ENCODE measurements at regions not wholly inside any gene's neighbourhood (a gene's known extent, or its start where the extent isn't known, plus 50 kb on each side); places are given as distances from the start of the nearest gene placed in this dataset.

DNA sequence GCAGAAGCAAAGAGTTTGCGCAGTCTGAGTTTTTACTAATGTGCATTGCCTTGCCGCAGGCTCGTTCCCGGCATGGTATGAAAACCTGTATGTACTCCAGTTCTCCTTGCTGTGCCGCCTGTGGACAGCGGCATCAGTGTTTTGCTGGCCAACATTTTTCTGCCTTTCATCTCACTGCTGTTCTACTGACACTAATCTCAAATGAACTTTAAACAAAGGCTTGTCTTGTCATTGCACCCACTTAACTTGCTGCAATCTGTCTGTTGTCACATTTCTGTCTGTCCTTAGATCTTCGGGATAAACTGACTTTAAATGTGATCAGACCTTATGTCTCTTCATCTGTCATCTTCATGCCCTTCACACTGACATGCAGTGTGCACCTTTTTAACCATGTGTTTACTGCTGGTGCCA is 71.7 kb upstream of the ZNRF2 start:
- H3K27me3 ChIP-seq (ENCODE audit: control insufficient read depth in 1 of 2, insufficient read depth in 2 of 2, low read length in 2 of 2), result peaks cover 0 to 15% of the 10 kb centered on the region in 2 experiments; a peak in 2 of 5 replicates
- no peaks in the 10 kb centered on the region for H4K20me1 ChIP-seq (ENCODE audit: insufficient read depth, low read length)
- ChIA-PET CTCF (ENCODE audit: low intra/inter-chr PET ratio, low total read pairs) (no interaction called here), POLR2A (no interaction called here)
- H3K4me3 ChIP-seq (replicated peaks in 1 of 3; ENCODE audit: insufficient read depth in 1 of 3, low read depth in 2 of 3, low read length in 3 of 3), result no peak overlapping the region
- BruUV-seq (replicated peaks), result no TSS peak
- no peaks in the 10 kb centered on the region for H3K36me3 ChIP-seq (replicated peaks in 1 of 2; ENCODE audit: control insufficient read depth in 1 of 2, insufficient read depth in 2 of 2, low read length in 2 of 2)
- no peak overlapping the region for H3K27ac ChIP-seq (ENCODE audit: extremely low read length, insufficient read depth, low read length)
- H3K9ac ChIP-seq (ENCODE audit: insufficient read depth, low read depth, low read length), result no peak overlapping the region
- intact Hi-C loops (cut with micrococcal nuclease; ENCODE audit: unreplicated experiment) (no loop called here), in situ Hi-C loops (cut with HindIII; ENCODE audit: extremely low pct_ligation_motif_present, low pct_unique_long_range_greater_than_20kb) (no loop called here)
- WGBS (ENCODE audit: low lambda C conversion rate), result 2% methylated on average over 7 of the region's 7 CpGs
- peak overlapping the region; percentile 33 for H3K4me2 ChIP-seq (ENCODE audit: low read depth, low read length)
- H2AFZ ChIP-seq (ENCODE audit: low read length), result no peak overlapping the region
- DNase-seq (ENCODE audit: low spot score) (peak; percentile 78), ATAC-seq (peak; percentile 98), FAIRE-seq (peak; percentile 85)
- no peaks in the 10 kb centered on the region for H3K9me3 ChIP-seq (ENCODE audit: low read length)
- H3K4me1 ChIP-seq (ENCODE audit: insufficient read depth, low read length), result peaks cover 17% of the 10 kb centered on the region
- no peaks in the 10 kb centered on the region for H3K79me2 ChIP-seq (ENCODE audit: insufficient read depth, low read length)
- no peak for TF ChIP-seq SOX6 (IDR thresholded peaks at IDR 0.05)
- 0 out of 2 replicates have a peak, but pooled peaks have one; percentile 22 for TF ChIP-seq SOX6 (CRISPR knock-in tag; IDR thresholded peaks at IDR 0.05)
- no peak for TF ChIP-seq ZNF276 (CRISPR knock-in tag; IDR thresholded peaks at IDR 0.05; ENCODE audit: low read depth)
- TF ChIP-seq MAFF (IDR thresholded peaks at IDR 0.05; ENCODE audit: low read depth, low read length), result no peak
- TF ChIP-seq FOXA3 (CRISPR knock-in tag; IDR thresholded peaks at IDR 0.05), result peak; percentile 6; the same call in 1 of the 2 replicates
- TF ChIP-seq SIX4 (CRISPR knock-in tag; IDR thresholded peaks at IDR 0.05), result no peak
- 0 out of 2 replicates have a peak, but pooled peaks have one; percentile 21 for TF ChIP-seq ZNF331 (CRISPR knock-in tag; IDR thresholded peaks at IDR 0.05)
- TF ChIP-seq RARA (CRISPR knock-in tag; IDR thresholded peaks at IDR 0.05), result peak; percentile 44
- TF ChIP-seq, protein P1, sequence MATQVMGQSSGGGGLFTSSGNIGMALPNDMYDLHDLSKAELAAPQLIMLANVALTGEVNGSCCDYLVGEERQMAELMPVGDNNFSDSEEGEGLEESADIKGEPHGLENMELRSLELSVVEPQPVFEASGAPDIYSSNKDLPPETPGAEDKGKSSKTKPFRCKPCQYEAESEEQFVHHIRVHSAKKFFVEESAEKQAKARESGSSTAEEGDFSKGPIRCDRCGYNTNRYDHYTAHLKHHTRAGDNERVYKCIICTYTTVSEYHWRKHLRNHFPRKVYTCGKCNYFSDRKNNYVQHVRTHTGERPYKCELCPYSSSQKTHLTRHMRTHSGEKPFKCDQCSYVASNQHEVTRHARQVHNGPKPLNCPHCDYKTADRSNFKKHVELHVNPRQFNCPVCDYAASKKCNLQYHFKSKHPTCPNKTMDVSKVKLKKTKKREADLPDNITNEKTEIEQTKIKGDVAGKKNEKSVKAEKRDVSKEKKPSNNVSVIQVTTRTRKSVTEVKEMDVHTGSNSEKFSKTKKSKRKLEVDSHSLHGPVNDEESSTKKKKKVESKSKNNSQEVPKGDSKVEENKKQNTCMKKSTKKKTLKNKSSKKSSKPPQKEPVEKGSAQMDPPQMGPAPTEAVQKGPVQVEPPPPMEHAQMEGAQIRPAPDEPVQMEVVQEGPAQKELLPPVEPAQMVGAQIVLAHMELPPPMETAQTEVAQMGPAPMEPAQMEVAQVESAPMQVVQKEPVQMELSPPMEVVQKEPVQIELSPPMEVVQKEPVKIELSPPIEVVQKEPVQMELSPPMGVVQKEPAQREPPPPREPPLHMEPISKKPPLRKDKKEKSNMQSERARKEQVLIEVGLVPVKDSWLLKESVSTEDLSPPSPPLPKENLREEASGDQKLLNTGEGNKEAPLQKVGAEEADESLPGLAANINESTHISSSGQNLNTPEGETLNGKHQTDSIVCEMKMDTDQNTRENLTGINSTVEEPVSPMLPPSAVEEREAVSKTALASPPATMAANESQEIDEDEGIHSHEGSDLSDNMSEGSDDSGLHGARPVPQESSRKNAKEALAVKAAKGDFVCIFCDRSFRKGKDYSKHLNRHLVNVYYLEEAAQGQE (IDR thresholded peaks at IDR 0.05; ENCODE audit: borderline replicate concordance in 1 of 2, low read depth in 1 of 2, low read length in 2 of 2), result peak in 1 of 2 experiments; percentile 81; a peak in 3 of 4 replicates
- no peak for TF ChIP-seq ZNF282 (IDR thresholded peaks at IDR 0.05; ENCODE audit: partially characterized antibody)
- TF ChIP-seq ISL2 (CRISPR knock-in tag; IDR thresholded peaks at IDR 0.05), result 0 out of 2 replicates have a peak, but pooled peaks have one; percentile 46
- TF ChIP-seq, protein P2, sequence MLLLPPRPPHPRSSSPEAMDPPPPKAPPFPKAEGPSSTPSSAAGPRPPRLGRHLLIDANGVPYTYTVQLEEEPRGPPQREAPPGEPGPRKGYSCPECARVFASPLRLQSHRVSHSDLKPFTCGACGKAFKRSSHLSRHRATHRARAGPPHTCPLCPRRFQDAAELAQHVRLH (CRISPR knock-in tag; IDR thresholded peaks at IDR 0.05; ENCODE audit: borderline replicate concordance, low read depth), result no peak
- peak; percentile 64; the same call in 1 of the 2 replicates for TF ChIP-seq MIER2 (CRISPR knock-in tag; IDR thresholded peaks at IDR 0.05)
- TF ChIP-seq NCOA2 (CRISPR knock-in tag; IDR thresholded peaks at IDR 0.05), result peak; percentile 28; the same call in 1 of the 2 replicates
- TF ChIP-seq ZSCAN22 (CRISPR knock-in tag; IDR thresholded peaks at IDR 0.05), result no peak
- TF ChIP-seq MTF2 (CRISPR knock-in tag; IDR thresholded peaks at IDR 0.05; ENCODE audit: borderline replicate concordance), result no peak
- no peak for TF ChIP-seq ZSCAN12 (CRISPR knock-in tag; IDR thresholded peaks at IDR 0.05)
- peak; percentile 34; the same call in 1 of the 2 replicates for TF ChIP-seq SALL1 (CRISPR knock-in tag; IDR thresholded peaks at IDR 0.05)
- TF ChIP-seq ZNF121 (CRISPR knock-in tag; IDR thresholded peaks at IDR 0.05), result peak; percentile 62
- no peak for TF ChIP-seq ETV6 (CRISPR knock-in tag; conservative IDR thresholded peaks at IDR 0.05)
- TF ChIP-seq SATB2 (CRISPR knock-in tag; IDR thresholded peaks at IDR 0.05), result no peak
- TF ChIP-seq ZNF296 (CRISPR knock-in tag; conservative IDR thresholded peaks at IDR 0.05), result no peak
- TF ChIP-seq TCF7L2 (IDR thresholded peaks at IDR 0.05; ENCODE audit: low read depth, low read length), result 0 out of 2 replicates have a peak, but pooled peaks have one; percentile 18

Measured in HepG2 (cell line).